ENCODE measurements at regions not wholly inside any gene's neighbourhood (a gene's known extent, or its start where the extent isn't known, plus 50 kb on each side); places are given as distances from the start of the nearest gene placed in this dataset.

GRCh38 chr9:2979957-2980610 is 136.2 kb upstream of the PUM3 start:
- DNase-seq = no peak

GRCh38 chr9:2972475-2972874 is 128.6 kb upstream of the PUM3 start:
- no peak for DNase-seq

- no peak for DNase-seq
Measured at GRCh38 chr9:2970864-2971263, 127.0 kb upstream of the PUM3 start.

- no peak for DNase-seq
Measured at GRCh38 chr9:2967766-2968165, 123.9 kb upstream of the PUM3 start.

- no peak for DNase-seq
Measured at GRCh38 chr9:2966565-2967300, 122.8 kb upstream of the PUM3 start.

- DNase-seq = no peak
Measured at GRCh38 chr9:2964470-2964869, 120.6 kb upstream of the PUM3 start.

GRCh38 chr9:2963307-2963706 is 119.4 kb upstream of the PUM3 start:
- peak; percentile 21 for DNase-seq

- DNase-seq = no peak
Measured at GRCh38 chr9:2962471-2963172, 118.7 kb upstream of the PUM3 start.

- no peak for DNase-seq
Measured at GRCh38 chr9:2958219-2958618, 114.3 kb upstream of the PUM3 start.

GRCh38 chr9:2957656-2958200 is 113.8 kb upstream of the PUM3 start:
- no peak for DNase-seq

- DNase-seq = no peak
Measured at GRCh38 chr9:2955575-2955974, 111.7 kb upstream of the PUM3 start.

GRCh38 chr9:2939368-2939767 is 95.5 kb upstream of the PUM3 start:
- DNase-seq = no peak

- no peak for DNase-seq
Measured at GRCh38 chr9:2936221-2936620, 92.3 kb upstream of the PUM3 start.

GRCh38 chr9:2934883-2935282 is 91.0 kb upstream of the PUM3 start:
- DNase-seq = no peak

- no peak for DNase-seq
Measured at GRCh38 chr9:2934241-2934650, 90.4 kb upstream of the PUM3 start.

- no peak for DNase-seq
Measured at GRCh38 chr9:2933165-2934095, 89.5 kb upstream of the PUM3 start.

- DNase-seq = no peak
Measured at GRCh38 chr9:2928411-2928810, 84.5 kb upstream of the PUM3 start.

GRCh38 chr9:2925016-2925415 is 81.1 kb upstream of the PUM3 start:
- DNase-seq = no peak

- DNase-seq = no peak
Measured at GRCh38 chr9:2924380-2924768, 80.5 kb upstream of the PUM3 start.

GRCh38 chr9:2923766-2924379 is 80.0 kb upstream of the PUM3 start:
- no peak for DNase-seq

GRCh38 chr9:2919347-2919746 is 75.5 kb upstream of the PUM3 start:
- DNase-seq = no peak

GRCh38 chr9:2916382-2916985 is 72.6 kb upstream of the PUM3 start:
- DNase-seq = no peak
